Stimulated activated CD4-positive, alpha-beta T cell treated with anti-CD3 and anti-CD28 coated beads, TNF-alpha, amount 100 ng/mL, for 48 hours (primary cell): ENCODE measurements at regions not wholly inside any gene's neighbourhood (a gene's known extent, or its start where the extent isn't known, plus 50 kb on each side); places are given as distances from the start of the nearest gene placed in this dataset.
A peak's percentile ranks its signal among the peaks of the same experiment; 100 is the strongest.
"Not testable (repeated sequence)": the region's sequence is repeated elsewhere in the genome, so short reads cannot be mapped to it uniquely, and the experiment has no call there.

Experiments
- DNase-seq, 3 donors: peaks; one replicate each; pipeline ENCODE4 v3.0.0-alpha.2; 2020; ENCODE audit warnings: low read depth in 3 of 3

- DNase-seq, result no peak
These were observed 2395.6 kb upstream of the C9orf72 start for GRCh38 chr9:29968831-29969230.

- DNase-seq, result no peak
These were observed 2396.1 kb upstream of the C9orf72 start for GRCh38 chr9:29969408-29969807.

GRCh38 chr9:29969856-29970647 lies 2396.8 kb upstream of the C9orf72 start:
- no peak for DNase-seq

- DNase-seq, result no peak
These were observed 2400.9 kb upstream of the C9orf72 start for GRCh38 chr9:29974197-29974596.

- DNase-seq, result no peak
These were observed 2403.7 kb upstream of the C9orf72 start for GRCh38 chr9:29976981-29977380.

GRCh38 chr9:29981013-29981412 lies 2403.4 kb upstream of the ACO1 start:
- DNase-seq, result no peak

GRCh38 chr9:29999645-30000044 lies 2384.8 kb upstream of the ACO1 start:
- DNase-seq, result no peak

- no peak for DNase-seq
These were observed 2373.8 kb upstream of the ACO1 start for GRCh38 chr9:30010691-30011090.

- no peak for DNase-seq
These were observed 2371.8 kb upstream of the ACO1 start for GRCh38 chr9:30012622-30013021.

GRCh38 chr9:30015073-30015472 lies 2369.4 kb upstream of the ACO1 start:
- DNase-seq, result no peak

GRCh38 chr9:30020161-30020560 lies 2364.3 kb upstream of the ACO1 start:
- DNase-seq, result no peak

- DNase-seq, result no peak
These were observed 2348.7 kb upstream of the ACO1 start for GRCh38 chr9:30035761-30036160.

- no peak for DNase-seq
These were observed 2347.9 kb upstream of the ACO1 start for GRCh38 chr9:30036558-30036957.

- no peak for DNase-seq
These were observed 2344.7 kb upstream of the ACO1 start for GRCh38 chr9:30039712-30040111.

- no peak for DNase-seq
These were observed 2336.0 kb upstream of the ACO1 start for GRCh38 chr9:30048396-30048795.

- no peak for DNase-seq
These were observed 2326.0 kb upstream of the ACO1 start for GRCh38 chr9:30058463-30058862.

- no peak for DNase-seq
These were observed 2323.5 kb upstream of the ACO1 start for GRCh38 chr9:30060976-30061375.

- no peak for DNase-seq
These were observed 2318.6 kb upstream of the ACO1 start for GRCh38 chr9:30065888-30066287.

- DNase-seq, result not testable (repeated sequence)
These were observed 2315.2 kb upstream of the ACO1 start for GRCh38 chr9:30069236-30069635.

- DNase-seq, result no peak
These were observed 2309.4 kb upstream of the ACO1 start for GRCh38 chr9:30075022-30075421.

GRCh38 chr9:30075451-30076199 lies 2308.8 kb upstream of the ACO1 start:
- peak; percentile 4 to 25 (median 22) for DNase-seq

GRCh38 chr9:30078195-30078594 lies 2306.2 kb upstream of the ACO1 start:
- no peak for DNase-seq

GRCh38 chr9:30089428-30089827 lies 2295.0 kb upstream of the ACO1 start:
- DNase-seq, result no peak
